Tibial nerve (tissue), 3 donors: ENCODE measurements at regions not wholly inside any gene's neighbourhood (a gene's known extent, or its start where the extent isn't known, plus 50 kb on each side); places are given as distances from the start of the nearest gene placed in this dataset.

Experiments
- CTCF ChIP-seq, 5 experiments: fragments of 200-600 bp in 3 of 5; fragments of 450-650 bp in 2 of 5; sonication (generic) in 3 of 5; IDR thresholded peaks; one replicate each; pipeline ENCODE4 v1.5.1; 2016 to 2019; ENCODE audit warnings: antibody characterized with exemption in 5 of 5, mild to moderate bottlenecking in 3 of 5, moderate library complexity in 2 of 5
- POLR2A ChIP-seq, 2 donors: fragments of 450-650 bp; IDR thresholded peaks; one replicate each; pipeline ENCODE4 v1.6.1; 2017; ENCODE audit warnings: antibody characterized with exemption in 2 of 2, mild to moderate bottlenecking in 2 of 2, moderate library complexity in 2 of 2

GRCh38 chr7:54426406-54426805 is 115.8 kb upstream of the VSTM2A start:
- TF ChIP-seq POLR2A (IDR thresholded peaks at IDR 0.05): no peak
- no peak for TF ChIP-seq CTCF (IDR thresholded peaks at IDR 0.05)
